Progenitor cell of endocrine pancreas (in vitro differentiated cells): ENCODE measurements at regions not wholly inside any gene's neighbourhood (a gene's known extent, or its start where the extent isn't known, plus 50 kb on each side); places are given as distances from the start of the nearest gene placed in this dataset.

Source experiments
- DNase-seq: peaks from one replicate; pipeline ENCODE4 v3.0.0; 2021; ENCODE audit warnings: low spot score; ENCODE audit not compliant: unreplicated experiment
- H3K27ac Mint-ChIP-seq: 2 replicates; pipeline ENCODE4 v1.8.0; 2021; ENCODE audit warnings: mild to moderate bottlenecking, moderate library complexity, mixed read lengths
- H3K27me3 Mint-ChIP-seq: 2 replicates; pipeline ENCODE4 v1.8.0; 2021; ENCODE audit warnings: mixed read lengths
- H3K36me3 Mint-ChIP-seq: 2 replicates; pipeline ENCODE4 v1.8.0; 2022; ENCODE audit warnings: mixed read lengths; ENCODE audit not compliant: insufficient read depth
- H3K4me1 Mint-ChIP-seq: 2 replicates; pipeline ENCODE4 v1.8.0; 2021; ENCODE audit warnings: low read depth, mixed read lengths
- H3K4me3 Mint-ChIP-seq: 2 replicates; pipeline ENCODE4 v1.8.0; 2021; ENCODE audit warnings: low read depth, mild to moderate bottlenecking, moderate library complexity, mixed read lengths
- H3K9me3 Mint-ChIP-seq: 2 replicates; pipeline ENCODE4 v1.8.0; 2021; ENCODE audit warnings: low read depth, mixed read lengths
- TF ChIP-seq, protein P1 (sequence below): fragments of 200-600 bp; sonication (generic); IDR thresholded peaks from one replicate; pipeline ENCODE4 v1.5.0; 2021; ENCODE audit warnings: antibody characterized with exemption, mild to moderate bottlenecking; ENCODE audit not compliant: unreplicated experiment

DNA sequence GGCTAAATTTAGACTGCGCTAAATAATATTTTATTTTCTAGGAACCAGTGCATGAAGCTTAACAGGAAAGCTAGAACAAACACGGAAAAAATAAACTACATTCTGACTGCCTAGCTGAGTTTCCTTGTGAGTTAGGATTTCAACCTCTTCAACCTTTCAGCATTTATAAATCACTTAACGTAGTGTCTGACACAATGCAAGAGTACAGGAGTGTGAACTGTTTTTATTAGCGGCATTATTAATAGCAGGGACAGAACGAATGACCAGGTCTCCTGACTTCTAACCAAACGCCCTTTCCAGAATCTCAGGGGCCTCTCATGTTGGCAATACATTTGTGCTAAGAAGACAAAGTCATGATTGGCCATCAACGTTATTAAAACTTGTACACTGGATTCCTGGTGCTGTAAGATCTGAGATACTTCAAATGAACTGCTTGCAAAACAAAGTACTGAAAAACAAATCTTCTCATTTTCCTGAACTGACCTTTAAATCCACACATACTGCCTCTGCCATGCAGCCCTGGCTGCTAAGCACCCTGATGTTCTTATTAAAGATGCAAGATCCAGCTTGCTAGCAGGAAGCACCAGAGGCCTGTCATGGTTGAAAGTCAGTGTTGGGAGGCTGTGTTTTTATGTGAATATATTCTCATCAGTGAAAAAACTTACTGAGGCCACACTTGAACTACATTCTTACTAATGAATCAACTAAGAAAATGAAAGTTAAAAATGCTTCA, 380.4 kb upstream of the CPEB2 start:
- Mint-ChIP-seq H3K9me3 (peaks cover 3% of the 10 kb centered on the region), H3K27me3 (no peaks in the 10 kb centered on the region), H3K36me3 (no peaks in the 10 kb centered on the region), H3K27ac (no peak overlapping the region), H3K4me1 (peaks cover 2% of the 10 kb centered on the region), H3K4me3 (no peak overlapping the region)
- TF ChIP-seq, protein P1, sequence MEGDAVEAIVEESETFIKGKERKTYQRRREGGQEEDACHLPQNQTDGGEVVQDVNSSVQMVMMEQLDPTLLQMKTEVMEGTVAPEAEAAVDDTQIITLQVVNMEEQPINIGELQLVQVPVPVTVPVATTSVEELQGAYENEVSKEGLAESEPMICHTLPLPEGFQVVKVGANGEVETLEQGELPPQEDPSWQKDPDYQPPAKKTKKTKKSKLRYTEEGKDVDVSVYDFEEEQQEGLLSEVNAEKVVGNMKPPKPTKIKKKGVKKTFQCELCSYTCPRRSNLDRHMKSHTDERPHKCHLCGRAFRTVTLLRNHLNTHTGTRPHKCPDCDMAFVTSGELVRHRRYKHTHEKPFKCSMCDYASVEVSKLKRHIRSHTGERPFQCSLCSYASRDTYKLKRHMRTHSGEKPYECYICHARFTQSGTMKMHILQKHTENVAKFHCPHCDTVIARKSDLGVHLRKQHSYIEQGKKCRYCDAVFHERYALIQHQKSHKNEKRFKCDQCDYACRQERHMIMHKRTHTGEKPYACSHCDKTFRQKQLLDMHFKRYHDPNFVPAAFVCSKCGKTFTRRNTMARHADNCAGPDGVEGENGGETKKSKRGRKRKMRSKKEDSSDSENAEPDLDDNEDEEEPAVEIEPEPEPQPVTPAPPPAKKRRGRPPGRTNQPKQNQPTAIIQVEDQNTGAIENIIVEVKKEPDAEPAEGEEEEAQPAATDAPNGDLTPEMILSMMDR, result no peak
- DNase-seq, result no peak

DNA sequence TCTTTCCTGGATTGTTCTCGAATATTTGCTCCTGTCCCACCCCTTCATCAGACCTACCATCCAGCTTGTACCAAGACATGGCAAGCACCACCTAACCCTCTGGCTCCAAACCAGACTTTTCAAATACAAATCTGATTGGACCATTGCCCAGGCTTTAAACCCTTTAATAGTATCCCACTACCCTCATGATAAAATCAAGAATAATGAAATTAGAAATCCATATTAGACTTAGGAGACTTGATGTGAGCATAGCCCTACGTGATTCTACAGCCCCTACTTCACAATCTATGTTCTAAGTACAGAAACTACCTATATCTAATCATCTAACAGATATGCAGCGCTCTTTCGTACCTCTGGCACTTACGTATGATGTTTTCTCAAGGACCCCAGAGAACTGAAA, 375.2 kb upstream of the CPEB2 start:
- H3K4me1 Mint-ChIP-seq, result peaks cover 2% of the 10 kb centered on the region
- no peaks in the 10 kb centered on the region for H3K27me3 Mint-ChIP-seq
- H3K27ac Mint-ChIP-seq, result no peak overlapping the region
- no peak for DNase-seq
- TF ChIP-seq, protein P1, result no peak
- no peaks in the 10 kb centered on the region for H3K36me3 Mint-ChIP-seq
- no peak overlapping the region for H3K4me3 Mint-ChIP-seq
- peaks cover 3% of the 10 kb centered on the region for H3K9me3 Mint-ChIP-seq

DNA sequence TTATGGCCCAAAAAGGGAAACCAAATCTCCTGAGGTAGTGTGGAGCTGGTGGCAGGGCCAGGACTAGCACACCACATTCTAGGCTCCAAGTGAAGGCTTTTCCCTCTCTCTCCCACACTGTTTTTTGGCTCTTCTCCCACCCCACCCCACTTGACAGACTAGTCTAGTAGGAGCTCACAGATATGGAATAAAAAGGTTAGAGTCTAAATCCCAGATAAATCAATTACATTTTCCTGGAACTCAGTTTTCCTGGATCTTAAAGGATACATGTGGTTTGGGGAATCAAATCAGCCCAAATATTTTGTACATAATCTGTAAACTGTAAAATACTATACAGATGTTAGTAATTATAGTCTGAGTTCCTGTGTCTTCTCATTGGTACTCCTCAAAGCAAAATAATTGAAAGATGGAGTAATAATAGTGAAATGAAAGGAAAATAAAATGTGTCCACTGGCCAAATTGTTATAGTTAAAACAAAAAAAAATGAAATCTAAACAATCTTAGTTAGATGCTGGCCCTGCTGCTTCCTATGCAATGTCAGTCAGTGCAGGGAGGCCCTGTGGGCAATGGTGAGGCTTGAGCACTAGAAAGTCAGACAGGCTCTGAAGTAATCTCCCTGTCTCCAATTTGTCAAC, 370.4 kb upstream of the CPEB2 start:
- H3K9me3 Mint-ChIP-seq, result peaks cover 9% of the 10 kb centered on the region
- H3K4me3 Mint-ChIP-seq, result no peak overlapping the region
- no peak overlapping the region for H3K27ac Mint-ChIP-seq
- TF ChIP-seq, protein P1, result no peak
- H3K27me3 Mint-ChIP-seq, result no peaks in the 10 kb centered on the region
- DNase-seq, result no peak
- no peaks in the 10 kb centered on the region for H3K36me3 Mint-ChIP-seq
- no peaks in the 10 kb centered on the region for H3K4me1 Mint-ChIP-seq

DNA sequence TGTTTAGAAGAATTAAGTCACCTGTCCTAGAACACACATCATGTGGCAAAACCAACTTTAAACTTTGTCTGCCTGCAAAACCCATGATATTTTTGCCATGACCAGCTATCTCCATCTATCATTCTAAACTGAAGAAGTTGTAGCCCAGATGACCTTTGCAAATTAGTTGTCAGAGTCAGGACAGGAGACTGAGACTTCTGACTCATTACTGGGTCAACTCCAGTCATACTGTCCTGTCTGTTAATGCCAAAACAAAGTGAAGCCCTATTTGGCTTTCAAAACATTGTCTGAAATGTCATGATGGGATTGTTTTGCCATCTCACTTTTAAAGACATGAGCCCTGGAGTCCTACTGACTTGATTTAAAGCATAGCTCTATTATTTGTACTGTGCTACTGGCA, 365.7 kb upstream of the CPEB2 start:
- Mint-ChIP-seq H3K9me3 (peaks cover 9% of the 10 kb centered on the region), H3K27ac (no peak overlapping the region), H3K4me3 (no peak overlapping the region), H3K36me3 (no peaks in the 10 kb centered on the region), H3K27me3 (no peaks in the 10 kb centered on the region), H3K4me1 (no peaks in the 10 kb centered on the region)
- no peak for DNase-seq
- TF ChIP-seq, protein P1, result no peak

DNA sequence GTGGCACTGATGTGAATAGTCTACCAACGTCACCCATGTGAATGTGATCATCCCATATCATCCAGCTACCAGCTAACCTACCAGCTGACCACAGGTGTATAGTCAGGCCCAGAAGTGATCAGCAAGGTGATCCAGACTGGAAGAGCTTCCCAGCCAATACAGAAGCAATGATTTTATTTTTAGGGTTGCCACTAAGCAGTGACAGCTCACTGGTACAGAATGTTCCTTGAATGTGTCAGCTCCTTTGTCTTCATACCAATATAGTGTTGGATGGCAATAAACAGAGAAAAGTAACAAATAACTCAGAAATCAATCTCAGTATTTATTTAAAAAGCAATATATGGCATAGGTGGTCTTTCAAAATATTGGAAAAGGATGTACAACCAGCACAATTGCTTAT, 361.8 kb upstream of the CPEB2 start:
- DNase-seq, result no peak
- Mint-ChIP-seq H3K9me3 (no peaks in the 10 kb centered on the region), H3K4me3 (no peak overlapping the region), H3K4me1 (peaks cover 3% of the 10 kb centered on the region), H3K27me3 (no peaks in the 10 kb centered on the region), H3K27ac (no peak overlapping the region), H3K36me3 (no peaks in the 10 kb centered on the region)
- TF ChIP-seq, protein P1, result no peak
